ENCODE measurements at regions not wholly inside any gene's neighbourhood (a gene's known extent, or its start where the extent isn't known, plus 50 kb on each side); places are given as distances from the start of the nearest gene placed in this dataset.
"Not testable (repeated sequence)": the region's sequence is repeated elsewhere in the genome, so short reads cannot be mapped to it uniquely, and the experiment has no call there.

DNA sequence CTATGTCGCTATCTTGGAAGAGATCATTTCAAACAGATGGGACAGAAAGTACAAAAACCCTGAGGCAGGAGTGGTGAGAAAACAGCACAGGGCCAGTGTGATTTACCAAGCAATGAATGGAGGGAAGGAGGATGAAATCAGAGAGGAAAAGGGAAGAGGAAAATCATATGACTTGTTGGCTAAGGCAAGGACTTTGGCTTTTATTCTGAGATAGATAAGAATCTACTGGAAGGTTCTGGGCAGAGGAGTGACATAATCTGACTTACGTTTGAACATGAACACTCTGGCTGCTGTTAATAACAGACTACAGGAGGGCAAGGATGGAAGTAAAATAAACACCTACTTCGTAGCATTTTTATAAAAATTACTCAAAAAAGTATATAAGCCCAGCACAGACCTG lies 207.8 kb upstream of the SLC7A11 start:
- intact Hi-C loops (cut with micrococcal nuclease), result no loop called here
- H3K4me3 Mint-ChIP-seq, result no peak overlapping the region
- H3K4me1 Mint-ChIP-seq (ENCODE audit: low read depth), result peaks cover 30% of the 10 kb centered on the region
- no peak overlapping the region for H3K27ac Mint-ChIP-seq
- no peaks in the 10 kb centered on the region for H3K9me3 Mint-ChIP-seq
- no peaks in the 10 kb centered on the region for H3K27me3 Mint-ChIP-seq
- H3K36me3 Mint-ChIP-seq (ENCODE audit: low read depth), result no peaks in the 10 kb centered on the region

DNA sequence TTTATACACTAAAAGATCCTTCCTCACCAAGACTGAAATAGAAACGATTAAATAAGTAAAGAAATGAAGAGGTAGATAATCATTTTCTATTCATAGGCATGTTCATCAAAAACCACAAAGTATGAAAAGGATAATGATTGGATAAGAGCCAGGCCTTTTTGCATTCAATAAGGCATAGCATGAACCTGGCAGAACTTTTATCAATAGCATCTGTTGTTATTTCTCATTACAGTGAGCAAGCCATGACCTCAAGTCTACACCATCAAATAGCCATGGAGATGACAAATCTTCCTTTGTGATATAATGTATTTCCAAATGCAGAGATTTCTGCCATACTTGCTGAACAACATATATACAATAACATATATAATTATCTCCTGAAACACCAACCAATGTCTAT lies 206.0 kb upstream of the SLC7A11 start:
- Mint-ChIP-seq H3K4me1 (ENCODE audit: low read depth) (peaks cover 25% of the 10 kb centered on the region), H3K27ac (no peak overlapping the region), H3K27me3 (no peaks in the 10 kb centered on the region), H3K4me3 (no peak overlapping the region), H3K9me3 (peaks cover 10% of the 10 kb centered on the region), H3K36me3 (ENCODE audit: low read depth) (no peaks in the 10 kb centered on the region)
- intact Hi-C loops (cut with micrococcal nuclease), result no loop called here

DNA sequence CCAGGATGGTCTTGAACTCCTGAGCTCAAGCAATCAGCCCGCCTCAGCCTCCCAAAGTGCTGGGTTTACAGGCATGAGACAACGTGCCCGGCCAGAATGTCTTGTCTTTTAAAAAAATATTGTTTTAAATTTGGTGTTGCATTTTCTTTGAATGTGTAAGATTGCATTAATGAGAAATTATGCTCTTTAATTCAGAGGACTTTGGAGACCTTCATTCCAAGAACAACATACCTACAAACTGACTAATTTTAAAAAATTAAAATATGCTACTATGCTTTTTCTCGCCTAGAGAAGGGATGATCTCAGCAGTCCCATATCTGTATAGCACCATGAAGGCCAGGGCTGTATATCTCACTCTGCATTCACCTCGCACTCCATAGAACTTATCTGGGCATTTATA lies 204.3 kb upstream of the SLC7A11 start:
- H3K36me3 Mint-ChIP-seq (ENCODE audit: low read depth), result no peaks in the 10 kb centered on the region
- H3K9me3 Mint-ChIP-seq, result peaks cover 15% of the 10 kb centered on the region
- H3K4me3 Mint-ChIP-seq, result no peak overlapping the region
- no peak overlapping the region for H3K27ac Mint-ChIP-seq
- no peaks in the 10 kb centered on the region for H3K27me3 Mint-ChIP-seq
- intact Hi-C loops (cut with micrococcal nuclease), result no loop called here
- H3K4me1 Mint-ChIP-seq (ENCODE audit: low read depth), result peaks cover 13% of the 10 kb centered on the region

DNA sequence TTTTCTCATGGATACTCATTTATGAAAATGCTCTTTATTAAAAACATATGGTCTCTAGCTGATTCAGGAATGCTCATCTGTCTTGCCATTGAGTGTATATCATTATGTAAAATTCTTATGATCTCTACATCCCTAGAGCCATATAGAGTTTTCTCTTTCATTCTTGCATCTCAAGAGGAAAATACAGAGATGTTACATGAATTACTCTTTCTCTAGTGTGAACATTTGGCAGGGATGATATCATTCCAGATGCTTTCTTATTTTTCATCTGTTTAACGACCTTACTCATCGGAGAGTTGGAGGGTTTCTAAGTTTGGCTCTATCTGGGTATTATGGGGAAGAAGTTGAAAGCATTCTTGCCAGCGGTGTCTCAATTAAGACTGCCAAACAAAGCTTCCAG lies 202.9 kb upstream of the SLC7A11 start:
- Mint-ChIP-seq H3K9me3 (peaks cover 15% of the 10 kb centered on the region), H3K4me3 (no peak overlapping the region), H3K27ac (no peak overlapping the region), H3K27me3 (no peaks in the 10 kb centered on the region), H3K36me3 (ENCODE audit: low read depth) (no peaks in the 10 kb centered on the region), H3K4me1 (ENCODE audit: low read depth) (peaks cover 8% of the 10 kb centered on the region)
- intact Hi-C loops (cut with micrococcal nuclease), result no loop called here

DNA sequence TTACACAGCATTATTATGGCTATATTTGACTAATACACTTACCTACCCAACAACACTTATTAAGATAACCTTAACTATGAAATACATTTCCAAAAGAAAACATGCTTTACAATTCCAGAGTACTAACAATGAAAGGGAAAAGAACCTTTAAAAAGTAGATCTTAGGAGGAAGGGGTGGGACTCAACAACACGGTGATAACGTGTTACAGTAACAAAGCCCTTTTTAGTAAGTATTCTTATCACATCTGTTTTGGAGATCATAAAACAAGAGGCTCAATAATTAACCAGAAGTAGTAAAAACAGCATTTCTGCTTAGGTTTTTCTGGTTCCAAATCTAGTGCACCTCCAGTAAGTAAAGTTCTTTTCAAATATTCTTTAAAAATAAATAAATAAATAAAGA lies 202.1 kb upstream of the SLC7A11 start:
- intact Hi-C loops (cut with micrococcal nuclease), result no loop called here
- no peak overlapping the region for H3K27ac Mint-ChIP-seq

DNA sequence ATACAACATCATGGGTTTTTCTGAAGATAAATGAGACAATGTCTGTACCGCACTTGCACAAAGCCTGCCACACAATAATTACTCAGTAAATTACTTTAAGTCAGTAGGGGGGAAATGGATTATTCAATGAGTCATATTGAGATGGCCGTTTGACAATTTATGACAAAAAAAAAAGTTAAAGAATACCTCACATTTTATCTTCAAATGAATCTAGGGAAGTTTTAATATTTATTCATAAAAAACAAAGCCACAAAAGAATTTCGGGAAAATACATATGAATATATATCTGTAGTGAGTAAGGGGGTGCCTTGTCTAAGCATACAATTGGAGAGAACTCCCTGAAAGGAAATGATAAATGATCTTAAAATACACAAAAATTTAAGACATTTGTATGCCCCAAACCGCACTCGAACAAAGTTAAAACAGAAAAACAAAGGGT lies 197.0 kb upstream of the SLC7A11 start:
- Mint-ChIP-seq H3K36me3 (ENCODE audit: low read depth) (no peaks in the 10 kb centered on the region), H3K4me3 (no peak overlapping the region), H3K9me3 (peaks cover 24% of the 10 kb centered on the region), H3K4me1 (ENCODE audit: low read depth) (peaks cover 11% of the 10 kb centered on the region), H3K27me3 (no peaks in the 10 kb centered on the region), H3K27ac (no peak overlapping the region)
- intact Hi-C loops (cut with micrococcal nuclease), result no loop called here

More for the DNA sequence above, 202.1 kb upstream of the SLC7A11 start:
- H3K4me3 Mint-ChIP-seq, result no peak overlapping the region
- H3K36me3 Mint-ChIP-seq (ENCODE audit: low read depth), result no peaks in the 10 kb centered on the region
- peaks cover 15% of the 10 kb centered on the region for H3K9me3 Mint-ChIP-seq
- H3K4me1 Mint-ChIP-seq (ENCODE audit: low read depth), result peaks cover 6% of the 10 kb centered on the region
- H3K27me3 Mint-ChIP-seq, result no peaks in the 10 kb centered on the region

DNA sequence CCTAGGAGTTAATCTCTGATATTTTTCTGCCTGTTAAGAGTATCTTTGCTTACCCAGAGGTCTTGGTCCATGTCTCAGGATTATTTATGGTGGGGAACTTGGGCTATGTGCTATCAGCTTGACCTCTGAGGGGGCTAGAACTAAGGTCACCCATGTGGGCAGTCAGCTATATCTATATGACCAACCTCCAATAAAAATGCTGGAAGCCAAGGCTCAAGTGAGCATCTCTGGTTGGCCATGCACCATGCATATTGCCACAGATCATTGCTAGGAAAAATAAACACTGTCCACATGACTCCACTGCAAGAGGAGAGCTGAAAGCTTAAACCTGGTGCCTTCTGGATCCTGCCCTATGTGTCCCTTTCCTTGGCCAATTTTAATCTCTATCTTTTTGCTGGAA lies 196.5 kb upstream of the SLC7A11 start:
- H3K9me3 Mint-ChIP-seq, result peaks cover 24% of the 10 kb centered on the region
- intact Hi-C loops (cut with micrococcal nuclease), result no loop called here
- no peak overlapping the region for H3K4me3 Mint-ChIP-seq
- H3K36me3 Mint-ChIP-seq (ENCODE audit: low read depth), result no peaks in the 10 kb centered on the region
- H3K4me1 Mint-ChIP-seq (ENCODE audit: low read depth), result peaks cover 11% of the 10 kb centered on the region
- H3K27ac Mint-ChIP-seq, result no peak overlapping the region
- H3K27me3 Mint-ChIP-seq, result no peaks in the 10 kb centered on the region

DNA sequence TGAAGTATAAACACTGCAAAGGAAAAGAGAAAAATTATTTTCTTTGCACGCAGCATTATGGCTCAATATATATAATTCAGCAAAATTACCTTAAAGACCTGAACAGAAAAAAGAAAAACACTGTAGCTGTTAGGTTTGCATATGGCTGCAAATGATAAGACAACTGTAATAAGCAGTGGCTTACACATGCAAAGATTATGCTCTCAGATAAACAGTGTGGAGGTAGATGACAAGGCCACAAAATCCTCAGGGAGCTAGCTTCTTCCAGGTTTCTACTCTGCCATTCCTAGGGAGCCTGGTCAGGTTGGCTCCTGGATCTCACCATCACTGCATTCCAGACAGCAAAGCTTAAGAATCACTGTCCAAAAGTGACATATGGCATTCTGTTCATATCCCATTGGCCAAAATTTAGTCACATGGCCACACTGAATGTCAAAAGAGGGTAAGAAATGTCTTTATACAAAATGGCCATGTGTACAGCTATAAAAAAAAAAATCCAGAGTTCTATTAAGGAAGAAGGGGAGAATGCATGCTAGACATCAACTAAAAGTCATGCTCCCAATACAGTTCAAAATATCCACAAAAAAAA lies 195.2 kb upstream of the SLC7A11 start:
- H3K27me3 Mint-ChIP-seq, result no peaks in the 10 kb centered on the region
- H3K36me3 Mint-ChIP-seq (ENCODE audit: low read depth), result peaks cover 6% of the 10 kb centered on the region

DNA sequence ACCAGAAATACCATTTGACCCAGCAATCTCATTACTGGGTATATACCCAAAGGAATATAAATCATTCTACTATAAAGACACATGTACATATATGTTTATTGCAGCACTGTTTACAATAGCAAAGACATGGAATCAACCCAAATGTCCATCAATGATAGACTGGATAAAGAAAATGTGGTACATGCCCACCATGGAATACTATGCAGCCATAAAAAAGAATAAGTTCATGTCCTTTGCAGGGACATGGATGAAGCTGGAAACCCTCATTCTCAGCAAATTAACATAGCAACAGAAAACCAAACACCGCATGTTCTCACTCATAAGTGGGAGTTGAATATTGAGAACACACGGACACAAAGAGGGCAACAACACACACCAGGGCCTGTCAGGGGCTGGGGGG lies 193.6 kb upstream of the SLC7A11 start:
- H3K27ac Mint-ChIP-seq; H3K4me3 Mint-ChIP-seq; H3K27me3 Mint-ChIP-seq; H3K36me3 Mint-ChIP-seq (ENCODE audit: low read depth); intact Hi-C loops (cut with micrococcal nuclease): not testable (repeated sequence)
- Mint-ChIP-seq H3K9me3 (peaks cover 30% of the 10 kb centered on the region), H3K4me1 (ENCODE audit: low read depth) (peaks cover 11% of the 10 kb centered on the region)

More for the DNA sequence above, 195.2 kb upstream of the SLC7A11 start:
- peaks cover 11% of the 10 kb centered on the region for H3K4me1 Mint-ChIP-seq (ENCODE audit: low read depth)
- no peak overlapping the region for H3K4me3 Mint-ChIP-seq
- intact Hi-C loops (cut with micrococcal nuclease), result no loop called here
- H3K9me3 Mint-ChIP-seq, result peaks cover 27% of the 10 kb centered on the region
- H3K27ac Mint-ChIP-seq, result no peak overlapping the region

DNA sequence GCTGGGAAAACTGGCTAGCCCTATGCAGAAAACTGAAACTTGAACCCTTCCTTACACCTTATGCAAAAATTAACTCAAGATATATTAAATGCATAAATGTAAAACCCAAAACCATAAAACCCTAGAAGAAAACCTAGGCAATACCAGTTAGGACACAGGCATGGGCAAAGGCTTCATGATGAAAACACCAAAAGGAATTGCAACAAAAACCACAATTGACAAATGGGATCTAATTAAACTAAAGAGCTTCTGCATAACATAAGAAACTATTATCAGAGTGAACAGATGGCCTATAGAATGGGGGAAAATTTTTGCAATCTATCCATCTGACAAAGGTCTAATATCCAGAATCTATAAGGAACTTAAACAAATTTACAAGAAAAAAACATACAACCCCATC lies 192.9 kb upstream of the SLC7A11 start:
- H3K27me3 Mint-ChIP-seq; H3K4me1 Mint-ChIP-seq (ENCODE audit: low read depth); H3K36me3 Mint-ChIP-seq (ENCODE audit: low read depth); intact Hi-C loops (cut with micrococcal nuclease); H3K4me3 Mint-ChIP-seq; H3K27ac Mint-ChIP-seq: not testable (repeated sequence)
- peaks cover 30% of the 10 kb centered on the region for H3K9me3 Mint-ChIP-seq

DNA sequence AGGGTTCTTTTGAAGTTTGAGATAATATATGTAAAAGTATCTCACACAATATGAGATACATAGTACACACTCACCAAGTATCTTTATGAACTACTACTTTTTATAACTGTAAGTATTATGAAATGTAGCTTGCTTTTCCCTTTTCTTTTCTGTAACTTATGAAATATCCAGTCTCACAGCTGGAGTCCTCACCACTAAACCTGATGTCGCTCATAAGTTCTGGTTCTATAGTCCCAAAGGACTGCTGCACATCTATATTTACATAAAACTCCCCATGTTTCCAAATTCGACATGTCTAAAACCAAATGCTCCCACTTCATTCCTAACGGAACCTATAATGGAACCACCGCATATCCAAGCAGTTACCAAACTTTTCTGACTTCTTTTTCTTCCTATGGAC lies 186.5 kb upstream of the SLC7A11 start:
- Mint-ChIP-seq H3K27me3 (no peaks in the 10 kb centered on the region), H3K4me3 (no peak overlapping the region), H3K9me3 (peaks cover 24% of the 10 kb centered on the region), H3K27ac (no peak overlapping the region), H3K4me1 (ENCODE audit: low read depth) (peaks cover 28% of the 10 kb centered on the region), H3K36me3 (ENCODE audit: low read depth) (peaks cover 8% of the 10 kb centered on the region)
- intact Hi-C loops (cut with micrococcal nuclease), result no loop called here

DNA sequence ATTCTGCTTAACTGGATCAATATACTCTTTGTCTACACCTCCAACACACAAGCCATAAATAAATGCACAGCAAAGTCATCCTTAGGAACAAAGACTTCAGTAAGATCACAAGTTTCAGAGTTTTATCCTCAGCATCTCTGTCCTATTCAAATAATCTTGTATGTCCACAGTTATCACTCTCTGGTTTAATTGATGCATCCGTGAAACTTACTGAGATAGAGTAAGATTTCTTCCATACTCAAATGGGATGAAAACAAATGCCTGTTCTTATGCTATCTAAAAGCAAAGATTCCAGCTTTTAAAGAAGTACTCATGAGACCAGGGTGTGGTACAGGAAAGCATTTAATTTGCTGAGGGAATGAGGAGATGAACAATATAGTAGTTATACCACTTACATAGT lies 184.6 kb upstream of the SLC7A11 start:
- Mint-ChIP-seq H3K9me3 (peaks cover 8% of the 10 kb centered on the region), H3K27me3 (no peaks in the 10 kb centered on the region), H3K4me3 (no peak overlapping the region), H3K36me3 (ENCODE audit: low read depth) (no peaks in the 10 kb centered on the region), H3K4me1 (ENCODE audit: low read depth) (peaks cover 28% of the 10 kb centered on the region), H3K27ac (no peak overlapping the region)
- intact Hi-C loops (cut with micrococcal nuclease), result no loop called here

DNA sequence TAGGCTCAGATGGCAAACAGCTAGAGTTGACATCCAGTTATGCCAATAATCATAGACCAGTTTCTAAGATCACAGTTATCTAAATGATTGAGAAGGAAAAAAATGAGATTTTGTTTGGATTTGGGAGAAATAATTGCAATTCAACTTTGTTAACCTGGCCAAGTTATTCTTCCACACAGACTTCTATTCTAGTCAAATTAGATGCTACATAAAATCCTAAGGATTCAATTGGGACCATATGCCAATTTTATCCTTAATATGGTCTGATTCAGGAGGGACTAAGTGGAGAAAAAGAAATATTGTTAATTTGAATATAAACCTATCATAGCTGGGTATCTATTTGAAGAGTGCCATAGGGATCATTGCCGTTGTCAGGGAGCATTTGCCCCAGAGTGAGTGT lies 178.3 kb upstream of the SLC7A11 start:
- no peak overlapping the region for H3K4me3 Mint-ChIP-seq
- peaks cover 8% of the 10 kb centered on the region for H3K9me3 Mint-ChIP-seq
- H3K36me3 Mint-ChIP-seq (ENCODE audit: low read depth), result no peaks in the 10 kb centered on the region
- H3K27ac Mint-ChIP-seq, result no peak overlapping the region
- intact Hi-C loops (cut with micrococcal nuclease), result no loop called here
- no peaks in the 10 kb centered on the region for H3K27me3 Mint-ChIP-seq
- peaks cover 6% of the 10 kb centered on the region for H3K4me1 Mint-ChIP-seq (ENCODE audit: low read depth)

DNA sequence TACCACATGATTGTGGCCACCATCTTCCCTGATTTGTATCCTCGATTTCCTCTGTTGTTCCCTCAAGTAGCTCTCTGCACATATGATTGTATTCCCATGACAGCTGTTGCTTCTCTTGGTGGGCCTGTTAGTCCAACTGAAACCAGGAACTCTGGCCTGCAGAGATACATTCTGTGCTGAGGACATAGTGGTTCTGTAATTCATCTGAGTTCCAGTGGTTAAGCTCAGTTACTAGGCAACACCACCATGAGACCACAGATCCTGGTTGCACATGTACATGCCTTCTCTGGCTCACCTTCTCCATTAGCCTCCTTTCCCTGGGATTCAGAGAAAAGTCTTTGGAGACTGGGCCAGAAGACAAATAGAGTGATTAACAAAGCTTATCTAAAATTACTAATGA lies 172.1 kb upstream of the SLC7A11 start:
- peaks cover 20% of the 10 kb centered on the region for H3K4me1 Mint-ChIP-seq (ENCODE audit: low read depth)
- H3K27ac Mint-ChIP-seq, result peak overlapping the region; percentile 34
- H3K27me3 Mint-ChIP-seq, result no peaks in the 10 kb centered on the region
- intact Hi-C loops (cut with micrococcal nuclease), result no loop called here
- no peaks in the 10 kb centered on the region for H3K36me3 Mint-ChIP-seq (ENCODE audit: low read depth)
- no peaks in the 10 kb centered on the region for H3K9me3 Mint-ChIP-seq
- no peak overlapping the region for H3K4me3 Mint-ChIP-seq

DNA sequence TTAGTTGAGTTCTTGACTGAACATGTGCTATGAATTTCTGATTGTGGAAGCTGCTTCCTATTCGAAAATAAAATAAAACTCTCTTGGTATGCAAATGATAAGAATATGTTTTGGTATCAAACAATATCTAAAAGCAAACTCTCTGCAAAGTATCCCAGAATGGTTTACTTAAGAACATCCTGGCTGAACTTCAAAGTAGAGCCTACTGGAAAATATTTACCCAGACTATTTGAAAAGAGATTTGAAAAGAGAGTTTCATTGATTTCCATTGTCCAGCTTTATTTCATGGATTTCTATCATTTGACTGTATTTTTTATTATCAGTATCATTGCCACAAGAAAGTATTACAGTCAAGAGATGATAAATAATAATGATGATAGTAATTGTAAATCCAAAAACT lies 171.1 kb upstream of the SLC7A11 start:
- Mint-ChIP-seq H3K27ac (no peak overlapping the region), H3K9me3 (no peaks in the 10 kb centered on the region)
- intact Hi-C loops (cut with micrococcal nuclease), result no loop called here

More for the DNA sequence above, 171.1 kb upstream of the SLC7A11 start:
- H3K4me1 Mint-ChIP-seq (ENCODE audit: low read depth), result peaks cover 26% of the 10 kb centered on the region
- no peaks in the 10 kb centered on the region for H3K36me3 Mint-ChIP-seq (ENCODE audit: low read depth)
- H3K4me3 Mint-ChIP-seq, result no peak overlapping the region
- H3K27me3 Mint-ChIP-seq, result no peaks in the 10 kb centered on the region

All from dendritic cell treated with granulocyte-macrophage colony-stimulating factor and Interleukin-4, amounts not matched to agents 40 ng/mL and 50 ng/mL, for 4 days (primary cell).